HepG2 (cell line): ENCODE measurements at regions not wholly inside any gene's neighbourhood (a gene's known extent, or its start where the extent isn't known, plus 50 kb on each side); places are given as distances from the start of the nearest gene placed in this dataset.

Experiments
- ATAC-seq: fragments of 200-7000 bp; cut with Tn5 transposase; 3 replicates; pipeline ENCODE4 v1.9.1; 2020; ENCODE audit warnings: mild to moderate bottlenecking, moderate library complexity
- BruUV-seq: library from RNA; stranded (reverse); fragments of 400-500 nt; replicated peaks from 2 replicates; lab custom pipeline; 2021; lab: Mats Ljungman, UMichigan
- CTCF ChIA-PET: fragments of 300-600 bp; formaldehyde crosslinking; extraction: SDS; loops from one replicate; lab custom pipeline; 2021; ENCODE audit warnings: low total read pairs, inconsistent platforms, low intra/inter-chr PET ratio; lab: Yijun Ruan, JAX
- POLR2A ChIA-PET: fragments of 350-600 bp; sonication (Branson Sonifier 250); formaldehyde crosslinking; loops from one replicate; lab custom pipeline; 2020; ENCODE audit warnings: antibody characterized with exemption, inconsistent platforms; lab: Yijun Ruan, JAX
- DNase-seq: peaks from one replicate; pipeline ENCODE4 v3.0.0-alpha.2; 2015; ENCODE audit warnings: low spot score
- FAIRE-seq: peaks from 3 replicates; lab custom pipeline; 2011; peaks lifted over from hg19 to GRCh38; lab: Jason Lieb, UNC
- H2AFZ ChIP-seq: one replicate; pipeline ENCODE4 v1.6.1; 2011; ENCODE audit warnings: low read length, inconsistent platforms
- H3K27ac ChIP-seq: fragments of 300-600 bp; 3 replicates; pipeline ENCODE4 v1.8.0; 2011; ENCODE audit warnings: mixed run types, mild to moderate bottlenecking, mixed read lengths, low read length, inconsistent platforms; ENCODE audit not compliant: insufficient read depth; ENCODE audit errors: extremely low read length
- H3K27me3 ChIP-seq, 2 experiments: fragments of 200-600 bp in 1 of 2; 2 replicates in 1 of 2; 3 replicates in 1 of 2; pipeline versions ENCODE4 v1.6.0 to v1.8.0; 2011; ENCODE audit warnings: low read length in 2 of 2, mild to moderate bottlenecking in 2 of 2, moderate library complexity in 2 of 2, inconsistent platforms in 1 of 2; ENCODE audit not compliant: insufficient read depth in 2 of 2, control insufficient read depth in 1 of 2
- H3K36me3 ChIP-seq, 2 experiments: fragments of 200-600 bp in 1 of 2; replicated peaks in 1 of 2; 2 replicates in 1 of 2; 3 replicates in 1 of 2; pipeline versions ENCODE4 v1.5.1 to v1.8.0; 2011; ENCODE audit warnings: low read length in 2 of 2, inconsistent platforms in 1 of 2; ENCODE audit not compliant: insufficient read depth in 2 of 2, control insufficient read depth in 1 of 2
- H3K4me1 ChIP-seq: 2 replicates; pipeline ENCODE4 v1.5.1; 2012; ENCODE audit warnings: low read length, inconsistent platforms; ENCODE audit not compliant: insufficient read depth
- H3K4me2 ChIP-seq: 2 replicates; pipeline ENCODE4 v1.6.0; 2011; ENCODE audit warnings: low read depth, low read length, inconsistent platforms
- H3K4me3 ChIP-seq, 3 experiments: fragments of 200-600 bp in 1 of 3; sonication (generic), shearing (Covaris generic) in 1 of 3; replicated peaks in 1 of 3; 2 replicates each; pipeline ENCODE4 v1.5.1; 2011 to 2016; ENCODE audit warnings: low read length in 3 of 3, inconsistent platforms in 2 of 3, low read depth in 2 of 3, mild to moderate bottlenecking in 2 of 3, control low read depth in 1 of 3, mixed read lengths in 1 of 3; ENCODE audit not compliant: insufficient read depth in 1 of 3
- H3K79me2 ChIP-seq: one replicate; pipeline ENCODE4 v1.6.1; 2011; ENCODE audit warnings: low read length, inconsistent platforms; ENCODE audit not compliant: insufficient read depth
- H3K9ac ChIP-seq: 2 replicates; pipeline ENCODE4 v1.6.0; 2011; ENCODE audit warnings: mild to moderate bottlenecking, low read depth, low read length, inconsistent platforms; ENCODE audit not compliant: insufficient read depth
- H3K9me3 ChIP-seq: 2 replicates; pipeline ENCODE4 v1.5.1; 2012; ENCODE audit warnings: mild to moderate bottlenecking, low read length
- H4K20me1 ChIP-seq: 2 replicates; pipeline ENCODE4 v1.6.0; 2011; ENCODE audit warnings: inconsistent platforms, mild to moderate bottlenecking, low read length, moderate library complexity; ENCODE audit not compliant: insufficient read depth
- FLYWCH1 ChIP-seq: sonication (generic); formaldehyde crosslinking; IDR thresholded peaks from 2 replicates; pipeline ENCODE4 v1.8.1; 2023; ENCODE audit warnings: mild to moderate bottlenecking, missing genetic modification reagents
- HNF1B ChIP-seq: sonication (generic); formaldehyde crosslinking; IDR thresholded peaks from 2 replicates; pipeline ENCODE4 v1.5.1; 2020; ENCODE audit warnings: mild to moderate bottlenecking, moderate library complexity, missing genetic modification reagents
- KDM5A ChIP-seq: fragments of 200-600 bp; sonication (generic); IDR thresholded peaks from 2 replicates; pipeline ENCODE4 v1.7.0; 2018; ENCODE audit warnings: antibody characterized with exemption, mild to moderate bottlenecking, low read length, borderline replicate concordance
- POLR2G ChIP-seq: fragments of 200-400 bp; formaldehyde crosslinking; IDR thresholded peaks from 2 replicates; pipeline ENCODE4 v1.6.1; 2018; ENCODE audit warnings: mild to moderate bottlenecking, low read depth, low read length, moderate library complexity
- PPARG ChIP-seq: conservative IDR thresholded peaks from 2 replicates; pipeline ENCODE4 v1.6.1; 2016; ENCODE audit warnings: missing biosample characterization, missing genetic modification reagents
- RXRB ChIP-seq: IDR thresholded peaks from 2 replicates; pipeline ENCODE4 v1.6.1; 2016; ENCODE audit warnings: borderline replicate concordance, missing genetic modification reagents, missing compliant biosample characterization
- SALL1 ChIP-seq: sonication (generic); formaldehyde crosslinking; IDR thresholded peaks from 2 replicates; pipeline ENCODE4 v1.8.0; 2022; ENCODE audit warnings: mild to moderate bottlenecking, missing genetic modification reagents
- SNAPC5 ChIP-seq: sonication (generic); formaldehyde crosslinking; IDR thresholded peaks from 2 replicates; pipeline ENCODE4 v1.8.1; 2023; ENCODE audit warnings: mild to moderate bottlenecking, missing genetic modification reagents, borderline replicate concordance
- TEF ChIP-seq: sonication (generic); formaldehyde crosslinking; IDR thresholded peaks from 2 replicates; pipeline ENCODE4 v1.5.0; 2020; ENCODE audit warnings: missing genetic modification reagents
- ZC3H13 ChIP-seq: sonication (generic); formaldehyde crosslinking; IDR thresholded peaks from 2 replicates; pipeline ENCODE4 v1.8.1; 2023; ENCODE audit warnings: mild to moderate bottlenecking, missing genetic modification reagents, moderate library complexity
- ZFP37 ChIP-seq: sonication (generic); formaldehyde crosslinking; IDR thresholded peaks from 2 replicates; pipeline ENCODE4 v1.4.0; 2020; ENCODE audit warnings: missing genetic modification reagents, borderline replicate concordance
- ZNF556 ChIP-seq: sonication (generic); formaldehyde crosslinking; IDR thresholded peaks from 2 replicates; pipeline ENCODE4 v1.4.0; 2020; ENCODE audit warnings: mild to moderate bottlenecking, missing genetic modification reagents, borderline replicate concordance
- ZNF670 ChIP-seq: sonication (generic); formaldehyde crosslinking; IDR thresholded peaks from 2 replicates; pipeline ENCODE4 v1.8.0; 2022; ENCODE audit warnings: mild to moderate bottlenecking, missing genetic modification reagents, borderline replicate concordance
- ZNF746 ChIP-seq: sonication (generic); formaldehyde crosslinking; IDR thresholded peaks from 2 replicates; pipeline ENCODE4 v1.8.0; 2022; ENCODE audit warnings: mild to moderate bottlenecking, missing genetic modification reagents
- ZNF766 ChIP-seq: sonication (generic); formaldehyde crosslinking; IDR thresholded peaks from 2 replicates; pipeline ENCODE4 v1.5.0; 2020; ENCODE audit warnings: missing genetic modification reagents, borderline replicate concordance
- ZSCAN9 ChIP-seq: IDR thresholded peaks from 2 replicates; pipeline ENCODE4 v1.6.1; 2016; ENCODE audit warnings: borderline replicate concordance
- in situ Hi-C: cut with HindIII; loops from 2 replicates; pipeline ENCODE4 v1.10.0; 2017; ENCODE audit warnings: low pct_unique_long_range_greater_than_20kb; ENCODE audit not compliant: extremely low pct_ligation_motif_present
- intact Hi-C: fragments of 100-400 bp; cut with micrococcal nuclease; formaldehyde crosslinking; loops from one replicate; pipeline ENCODE4 v1.10.0; 2022; ENCODE audit not compliant: unreplicated experiment

GRCh38 chr3:148510561-148510960 lies 187.1 kb upstream of the AGTR1 start:
- H3K36me3 ChIP-seq, result no peaks in the 10 kb centered on the region
- in situ Hi-C loops (no loop called here), intact Hi-C loops (no loop called here)
- BruUV-seq, result no TSS peak
- no peaks in the 10 kb centered on the region for H3K4me1 ChIP-seq
- ATAC-seq, result no peak
- TF ChIP-seq FLYWCH1 (CRISPR knock-in tag), result no peak
- TF ChIP-seq ZFP37 (CRISPR knock-in tag), result no peak
- no peak for TF ChIP-seq ZNF670 (CRISPR knock-in tag)
- TF ChIP-seq KDM5A, result no peak
- no peak for TF ChIP-seq ZNF746 (CRISPR knock-in tag)
- TF ChIP-seq HNF1B, result no peak
- TF ChIP-seq POLR2G, result no peak
- TF ChIP-seq PPARG (CRISPR knock-in tag), result no peak
- no peak for TF ChIP-seq ZNF766 (CRISPR knock-in tag)
- no peak overlapping the region for H3K27ac ChIP-seq
- CTCF ChIA-PET, result no interaction called here
- H4K20me1 ChIP-seq, result no peaks in the 10 kb centered on the region
- H3K27me3 ChIP-seq, result no peaks in the 10 kb centered on the region; a peak in 1 of 5 replicates
- no peak overlapping the region for H3K4me2 ChIP-seq
- no peak for DNase-seq
- no peak overlapping the region for H2AFZ ChIP-seq
- H3K79me2 ChIP-seq, result no peaks in the 10 kb centered on the region
- POLR2A ChIA-PET, result no interaction called here
- H3K4me3 ChIP-seq, result no peak overlapping the region
- no peak for FAIRE-seq
- no peaks in the 10 kb centered on the region for H3K9me3 ChIP-seq
- H3K9ac ChIP-seq, result no peak overlapping the region

GRCh38 chr3:148512648-148513047 lies 185.1 kb upstream of the AGTR1 start:
- H3K79me2 ChIP-seq, result no peaks in the 10 kb centered on the region
- CTCF ChIA-PET, result no interaction called here
- no peak for ATAC-seq
- TF ChIP-seq ZC3H13 (CRISPR knock-in tag) (no peak), TEF (CRISPR knock-in tag) (no peak), ZNF556 (CRISPR knock-in tag) (no peak), ZSCAN9 (no peak), SALL1 (CRISPR knock-in tag) (no peak), SNAPC5 (CRISPR knock-in tag) (no peak), RXRB (CRISPR knock-in tag) (no peak)

More at GRCh38 chr3:148512648-148513047, 185.1 kb upstream of the AGTR1 start:
- no peak for FAIRE-seq
- no peak overlapping the region for H3K27ac ChIP-seq
- in situ Hi-C loops (no loop called here), intact Hi-C loops (no loop called here)
- no peaks in the 10 kb centered on the region; a peak in 1 of 5 replicates for H3K27me3 ChIP-seq
- H3K4me1 ChIP-seq, result no peaks in the 10 kb centered on the region
- no peaks in the 10 kb centered on the region for H4K20me1 ChIP-seq
- DNase-seq, result no peak
- H3K9ac ChIP-seq, result no peak overlapping the region
- POLR2A ChIA-PET, result no interaction called here
- no peaks in the 10 kb centered on the region for H3K36me3 ChIP-seq
- BruUV-seq, result no TSS peak
- no peaks in the 10 kb centered on the region for H3K9me3 ChIP-seq
- no peak overlapping the region for H2AFZ ChIP-seq
- H3K4me2 ChIP-seq, result no peak overlapping the region
- no peak overlapping the region for H3K4me3 ChIP-seq
